ENCODE measurements at regions not wholly inside any gene's neighbourhood (a gene's known extent, or its start where the extent isn't known, plus 50 kb on each side); places are given as distances from the start of the nearest gene placed in this dataset.
A peak's percentile ranks its signal among the peaks of the same experiment; 100 is the strongest.

DNA sequence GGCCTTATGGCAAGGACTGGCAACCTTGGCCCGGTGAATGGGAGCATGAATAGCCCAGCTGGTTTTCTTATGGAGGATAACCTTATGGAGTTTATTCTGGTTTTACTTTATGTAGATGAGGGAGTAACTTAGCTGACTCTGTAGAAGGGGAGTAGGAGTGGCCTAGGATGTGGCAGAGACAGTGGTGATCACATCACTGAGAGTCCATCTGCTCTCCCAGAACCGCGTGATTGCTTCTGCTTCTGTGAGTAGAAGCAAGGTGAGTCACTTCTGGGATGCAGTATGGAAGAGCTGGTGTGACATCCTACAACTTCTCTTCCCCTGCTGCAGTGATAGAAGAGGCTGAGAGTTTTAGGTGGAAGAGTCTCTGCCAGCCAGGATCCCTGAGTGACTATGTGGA is 129.2 kb downstream of the RPS24 start:
- H3K36me3 ChIP-seq (ENCODE audit: insufficient read depth, insufficient read length, low read length): no peaks in the 10 kb centered on the region
- DNase-seq (ENCODE audit: low read depth, low spot score): no peak
- H3K9me3 ChIP-seq (ENCODE audit: insufficient read depth, low read length): no peaks in the 10 kb centered on the region
- no peaks in the 10 kb centered on the region for H3K4me1 ChIP-seq (ENCODE audit: insufficient read depth, insufficient read length)
- TF ChIP-seq YY1 (IDR thresholded peaks at IDR 0.05; ENCODE audit: insufficient read depth, insufficient read length) (no peak), SUZ12 (IDR thresholded peaks at IDR 0.05; ENCODE audit: extremely low read depth, insufficient read depth, insufficient read length) (no peak), ZNF274 (IDR thresholded peaks at IDR 0.05; ENCODE audit: low read depth, low read length) (no peak)
- H3K27me3 ChIP-seq (ENCODE audit: insufficient read depth, insufficient read length): no peaks in the 10 kb centered on the region
- no peak overlapping the region for H3K9ac ChIP-seq (ENCODE audit: insufficient read length, low read depth)
- no peak overlapping the region for H3K4me3 ChIP-seq (ENCODE audit: insufficient read length, low read depth)

- Histone ChIP-seq H3K27me3 (ENCODE audit: insufficient read depth, insufficient read length) (no peaks in the 10 kb centered on the region), H3K9ac (ENCODE audit: insufficient read length, low read depth) (no peak overlapping the region)
- no peak for DNase-seq (ENCODE audit: low read depth, low spot score)
Measured at GRCh38 chr10:78164702-78165101, 131.0 kb downstream of the RPS24 start.

GRCh38 chr10:78165172-78165571 is 131.5 kb downstream of the RPS24 start:
- no peak for DNase-seq (ENCODE audit: low read depth, low spot score)
- TF ChIP-seq YY1 (IDR thresholded peaks at IDR 0.05; ENCODE audit: insufficient read depth, insufficient read length) (no peak), SUZ12 (IDR thresholded peaks at IDR 0.05; ENCODE audit: extremely low read depth, insufficient read depth, insufficient read length) (no peak), ZNF274 (IDR thresholded peaks at IDR 0.05; ENCODE audit: low read depth, low read length) (no peak)
- H3K9me3 ChIP-seq (ENCODE audit: insufficient read depth, low read length): no peaks in the 10 kb centered on the region
- H3K36me3 ChIP-seq (ENCODE audit: insufficient read depth, insufficient read length, low read length): no peaks in the 10 kb centered on the region
- no peak overlapping the region for H3K4me3 ChIP-seq (ENCODE audit: insufficient read length, low read depth)
- H3K9ac ChIP-seq (ENCODE audit: insufficient read length, low read depth): no peak overlapping the region
- H3K4me1 ChIP-seq (ENCODE audit: insufficient read depth, insufficient read length): no peaks in the 10 kb centered on the region
- no peaks in the 10 kb centered on the region for H3K27me3 ChIP-seq (ENCODE audit: insufficient read depth, insufficient read length)

More at GRCh38 chr10:78164702-78165101, 131.0 kb downstream of the RPS24 start:
- TF ChIP-seq SUZ12 (IDR thresholded peaks at IDR 0.05; ENCODE audit: extremely low read depth, insufficient read depth, insufficient read length): no peak
- no peak for TF ChIP-seq YY1 (IDR thresholded peaks at IDR 0.05; ENCODE audit: insufficient read depth, insufficient read length)
- no peak for TF ChIP-seq ZNF274 (IDR thresholded peaks at IDR 0.05; ENCODE audit: low read depth, low read length)
- Histone ChIP-seq H3K4me1 (ENCODE audit: insufficient read depth, insufficient read length) (no peaks in the 10 kb centered on the region), H3K36me3 (ENCODE audit: insufficient read depth, insufficient read length, low read length) (no peaks in the 10 kb centered on the region), H3K9me3 (ENCODE audit: insufficient read depth, low read length) (no peaks in the 10 kb centered on the region), H3K4me3 (ENCODE audit: insufficient read length, low read depth) (no peak overlapping the region)

- TF ChIP-seq YY1 (IDR thresholded peaks at IDR 0.05; ENCODE audit: insufficient read depth, insufficient read length) (no peak), SUZ12 (IDR thresholded peaks at IDR 0.05; ENCODE audit: extremely low read depth, insufficient read depth, insufficient read length) (no peak), ZNF274 (IDR thresholded peaks at IDR 0.05; ENCODE audit: low read depth, low read length) (no peak)
- Histone ChIP-seq H3K36me3 (ENCODE audit: insufficient read depth, insufficient read length, low read length) (no peaks in the 10 kb centered on the region), H3K4me1 (ENCODE audit: insufficient read depth, insufficient read length) (no peaks in the 10 kb centered on the region), H3K27me3 (ENCODE audit: insufficient read depth, insufficient read length) (no peaks in the 10 kb centered on the region), H3K9ac (ENCODE audit: insufficient read length, low read depth) (no peak overlapping the region), H3K4me3 (ENCODE audit: insufficient read length, low read depth) (no peak overlapping the region), H3K9me3 (ENCODE audit: insufficient read depth, low read length) (peaks cover 3% of the 10 kb centered on the region; the same call in 1 of the 2 replicates)
- peak; percentile 18 for DNase-seq (ENCODE audit: low read depth, low spot score)
Measured at GRCh38 chr10:78165617-78166016, 132.0 kb downstream of the RPS24 start.

DNA sequence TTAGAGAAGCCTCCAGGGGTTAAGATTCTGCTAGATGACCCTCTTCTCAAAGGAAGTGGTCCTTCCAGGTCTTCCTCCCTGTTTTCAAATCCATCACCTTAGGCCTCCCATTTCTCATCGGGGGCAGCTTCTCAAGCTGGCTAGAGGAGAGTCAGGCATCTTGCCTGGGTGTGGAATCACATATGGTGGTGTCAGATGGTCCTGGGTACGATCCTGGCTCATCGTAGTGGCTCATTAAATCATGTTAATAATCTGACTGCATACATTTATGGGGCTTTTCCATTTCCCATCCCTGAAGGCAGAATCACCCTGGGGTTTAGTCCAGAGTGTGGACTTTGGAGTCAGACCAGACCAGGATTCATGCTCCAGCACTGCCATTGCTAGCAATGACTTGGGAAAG is 132.6 kb downstream of the RPS24 start:
- no peak for TF ChIP-seq YY1 (IDR thresholded peaks at IDR 0.05; ENCODE audit: insufficient read depth, insufficient read length)
- no peak for TF ChIP-seq ZNF274 (IDR thresholded peaks at IDR 0.05; ENCODE audit: low read depth, low read length)
- TF ChIP-seq SUZ12 (IDR thresholded peaks at IDR 0.05; ENCODE audit: extremely low read depth, insufficient read depth, insufficient read length): no peak
- DNase-seq (ENCODE audit: low read depth, low spot score): no peak
- H3K36me3 ChIP-seq (ENCODE audit: insufficient read depth, insufficient read length, low read length): no peaks in the 10 kb centered on the region
- H3K27me3 ChIP-seq (ENCODE audit: insufficient read depth, insufficient read length): no peaks in the 10 kb centered on the region
- peaks cover 7% of the 10 kb centered on the region; the same call in 1 of the 2 replicates for H3K9me3 ChIP-seq (ENCODE audit: insufficient read depth, low read length)
- no peaks in the 10 kb centered on the region for H3K4me1 ChIP-seq (ENCODE audit: insufficient read depth, insufficient read length)
- H3K9ac ChIP-seq (ENCODE audit: insufficient read length, low read depth): no peak overlapping the region
- H3K4me3 ChIP-seq (ENCODE audit: insufficient read length, low read depth): no peak overlapping the region

GRCh38 chr10:78169214-78169613 is 135.6 kb downstream of the RPS24 start:
- DNase-seq (ENCODE audit: low read depth, low spot score): no peak
- H3K27me3 ChIP-seq (ENCODE audit: insufficient read depth, insufficient read length): no peaks in the 10 kb centered on the region
- H3K9me3 ChIP-seq (ENCODE audit: insufficient read depth, low read length): peaks cover 7% of the 10 kb centered on the region; the same call in 1 of the 2 replicates
- H3K36me3 ChIP-seq (ENCODE audit: insufficient read depth, insufficient read length, low read length): no peaks in the 10 kb centered on the region
- H3K4me1 ChIP-seq (ENCODE audit: insufficient read depth, insufficient read length): no peaks in the 10 kb centered on the region
- no peak for TF ChIP-seq YY1 (IDR thresholded peaks at IDR 0.05; ENCODE audit: insufficient read depth, insufficient read length)
- TF ChIP-seq ZNF274 (IDR thresholded peaks at IDR 0.05; ENCODE audit: low read depth, low read length): no peak
- TF ChIP-seq SUZ12 (IDR thresholded peaks at IDR 0.05; ENCODE audit: extremely low read depth, insufficient read depth, insufficient read length): no peak
- H3K9ac ChIP-seq (ENCODE audit: insufficient read length, low read depth): no peak overlapping the region
- no peak overlapping the region for H3K4me3 ChIP-seq (ENCODE audit: insufficient read length, low read depth)

GRCh38 chr10:78170026-78170475 is 136.4 kb downstream of the RPS24 start:
- TF ChIP-seq YY1 (IDR thresholded peaks at IDR 0.05; ENCODE audit: insufficient read depth, insufficient read length) (no peak), ZNF274 (IDR thresholded peaks at IDR 0.05; ENCODE audit: low read depth, low read length) (no peak), SUZ12 (IDR thresholded peaks at IDR 0.05; ENCODE audit: extremely low read depth, insufficient read depth, insufficient read length) (no peak)
- peaks cover 7% of the 10 kb centered on the region; the same call in 1 of the 2 replicates for H3K9me3 ChIP-seq (ENCODE audit: insufficient read depth, low read length)
- H3K36me3 ChIP-seq (ENCODE audit: insufficient read depth, insufficient read length, low read length): no peaks in the 10 kb centered on the region
- no peaks in the 10 kb centered on the region for H3K4me1 ChIP-seq (ENCODE audit: insufficient read depth, insufficient read length)
- no peak overlapping the region for H3K4me3 ChIP-seq (ENCODE audit: insufficient read length, low read depth)
- no peaks in the 10 kb centered on the region for H3K27me3 ChIP-seq (ENCODE audit: insufficient read depth, insufficient read length)
- no peak for DNase-seq (ENCODE audit: low read depth, low spot score)
- H3K9ac ChIP-seq (ENCODE audit: insufficient read length, low read depth): no peak overlapping the region
